HepG2 (cell line): ENCODE measurements at regions not wholly inside any gene's neighbourhood (a gene's known extent, or its start where the extent isn't known, plus 50 kb on each side); places are given as distances from the start of the nearest gene placed in this dataset.

Experiments
- ATAC-seq: fragments of 200-7000 bp; cut with Tn5 transposase; 3 replicates; pipeline ENCODE4 v1.9.1; 2020; ENCODE audit warnings: mild to moderate bottlenecking, moderate library complexity
- BruUV-seq: library from RNA; stranded (reverse); fragments of 400-500 nt; replicated peaks from 2 replicates; lab custom pipeline; 2021; lab: Mats Ljungman, UMichigan
- CTCF ChIA-PET: fragments of 300-600 bp; formaldehyde crosslinking; extraction: SDS; loops from one replicate; lab custom pipeline; 2021; ENCODE audit warnings: low total read pairs, inconsistent platforms, low intra/inter-chr PET ratio; lab: Yijun Ruan, JAX
- POLR2A ChIA-PET: fragments of 350-600 bp; sonication (Branson Sonifier 250); formaldehyde crosslinking; loops from one replicate; lab custom pipeline; 2020; ENCODE audit warnings: antibody characterized with exemption, inconsistent platforms; lab: Yijun Ruan, JAX
- DNase-seq: peaks from one replicate; pipeline ENCODE4 v3.0.0-alpha.2; 2015; ENCODE audit warnings: low spot score
- FAIRE-seq: peaks from 3 replicates; lab custom pipeline; 2011; peaks lifted over from hg19 to GRCh38; lab: Jason Lieb, UNC
- H2AFZ ChIP-seq: one replicate; pipeline ENCODE4 v1.6.1; 2011; ENCODE audit warnings: low read length, inconsistent platforms
- H3K27ac ChIP-seq: fragments of 300-600 bp; 3 replicates; pipeline ENCODE4 v1.8.0; 2011; ENCODE audit warnings: mixed run types, mild to moderate bottlenecking, mixed read lengths, low read length, inconsistent platforms; ENCODE audit not compliant: insufficient read depth; ENCODE audit errors: extremely low read length
- H3K27me3 ChIP-seq, 2 experiments: fragments of 200-600 bp in 1 of 2; 2 replicates in 1 of 2; 3 replicates in 1 of 2; pipeline versions ENCODE4 v1.6.0 to v1.8.0; 2011; ENCODE audit warnings: low read length in 2 of 2, mild to moderate bottlenecking in 2 of 2, moderate library complexity in 2 of 2, inconsistent platforms in 1 of 2; ENCODE audit not compliant: insufficient read depth in 2 of 2, control insufficient read depth in 1 of 2
- H3K36me3 ChIP-seq, 2 experiments: fragments of 200-600 bp in 1 of 2; replicated peaks in 1 of 2; 2 replicates in 1 of 2; 3 replicates in 1 of 2; pipeline versions ENCODE4 v1.5.1 to v1.8.0; 2011; ENCODE audit warnings: low read length in 2 of 2, inconsistent platforms in 1 of 2; ENCODE audit not compliant: insufficient read depth in 2 of 2, control insufficient read depth in 1 of 2
- H3K4me1 ChIP-seq: 2 replicates; pipeline ENCODE4 v1.5.1; 2012; ENCODE audit warnings: low read length, inconsistent platforms; ENCODE audit not compliant: insufficient read depth
- H3K4me2 ChIP-seq: 2 replicates; pipeline ENCODE4 v1.6.0; 2011; ENCODE audit warnings: low read depth, low read length, inconsistent platforms
- H3K4me3 ChIP-seq, 3 experiments: fragments of 200-600 bp in 1 of 3; sonication (generic), shearing (Covaris generic) in 1 of 3; replicated peaks in 1 of 3; 2 replicates each; pipeline ENCODE4 v1.5.1; 2011 to 2016; ENCODE audit warnings: low read length in 3 of 3, inconsistent platforms in 2 of 3, low read depth in 2 of 3, mild to moderate bottlenecking in 2 of 3, control low read depth in 1 of 3, mixed read lengths in 1 of 3; ENCODE audit not compliant: insufficient read depth in 1 of 3
- H3K79me2 ChIP-seq: one replicate; pipeline ENCODE4 v1.6.1; 2011; ENCODE audit warnings: low read length, inconsistent platforms; ENCODE audit not compliant: insufficient read depth
- H3K9ac ChIP-seq: 2 replicates; pipeline ENCODE4 v1.6.0; 2011; ENCODE audit warnings: mild to moderate bottlenecking, low read depth, low read length, inconsistent platforms; ENCODE audit not compliant: insufficient read depth
- H3K9me3 ChIP-seq: 2 replicates; pipeline ENCODE4 v1.5.1; 2012; ENCODE audit warnings: mild to moderate bottlenecking, low read length
- H4K20me1 ChIP-seq: 2 replicates; pipeline ENCODE4 v1.6.0; 2011; ENCODE audit warnings: inconsistent platforms, mild to moderate bottlenecking, low read length, moderate library complexity; ENCODE audit not compliant: insufficient read depth
- AKNA ChIP-seq: sonication (generic); formaldehyde crosslinking; IDR thresholded peaks from 2 replicates; pipeline ENCODE4 v1.4.0; 2020; ENCODE audit warnings: missing genetic modification reagents, borderline replicate concordance
- CCAR2 ChIP-seq: fragments of 200-400 bp; formaldehyde crosslinking; optimal IDR thresholded peaks from 2 replicates; pipeline ENCODE3; 2018; ENCODE audit warnings: low read depth, mild to moderate bottlenecking, low read length, moderate library complexity
- DNMT1 ChIP-seq: sonication (generic); formaldehyde crosslinking; IDR thresholded peaks from 2 replicates; pipeline ENCODE4 v1.5.1; 2020; ENCODE audit warnings: mild to moderate bottlenecking, missing genetic modification reagents
- EEA1 ChIP-seq: sonication (generic); formaldehyde crosslinking; IDR thresholded peaks from 2 replicates; pipeline ENCODE4 v1.5.1; 2020; ENCODE audit warnings: mild to moderate bottlenecking, missing genetic modification reagents, borderline replicate concordance
- KDM3A ChIP-seq: IDR thresholded peaks from 2 replicates; pipeline ENCODE4 v1.6.1; 2018; ENCODE audit warnings: low read depth, missing compliant biosample characterization
- REL ChIP-seq: sonication (generic); formaldehyde crosslinking; conservative IDR thresholded peaks from 2 replicates; pipeline ENCODE4 v1.8.0; 2022; ENCODE audit warnings: mild to moderate bottlenecking, missing genetic modification reagents, moderate library complexity
- TAF1 ChIP-seq: sonication (generic); formaldehyde crosslinking; IDR thresholded peaks from 2 replicates; pipeline ENCODE4 v1.4.0; 2020; ENCODE audit warnings: missing genetic modification reagents
- THAP8 ChIP-seq: sonication (generic); formaldehyde crosslinking; IDR thresholded peaks from 2 replicates; pipeline ENCODE4 v1.5.1; 2020; ENCODE audit warnings: missing genetic modification reagents, mild to moderate bottlenecking, borderline replicate concordance
- ZKSCAN5 ChIP-seq: sonication (generic); formaldehyde crosslinking; IDR thresholded peaks from 2 replicates; pipeline ENCODE4 v1.5.1; 2020; ENCODE audit warnings: mild to moderate bottlenecking, missing genetic modification reagents
- ZNF251 ChIP-seq: sonication (generic); formaldehyde crosslinking; IDR thresholded peaks from 2 replicates; pipeline ENCODE4 v1.9.0; 2021; ENCODE audit warnings: mild to moderate bottlenecking, missing genetic modification reagents
- ZNF274 ChIP-seq: sonication (generic); formaldehyde crosslinking; IDR thresholded peaks from 2 replicates; pipeline ENCODE4 v1.5.1; 2020; ENCODE audit warnings: mild to moderate bottlenecking, missing genetic modification reagents
- ZNF781 ChIP-seq: sonication (generic); formaldehyde crosslinking; IDR thresholded peaks from 2 replicates; pipeline ENCODE4 v1.5.1; 2020; ENCODE audit warnings: borderline replicate concordance, mild to moderate bottlenecking, missing genetic modification reagents; ENCODE audit errors: not compliant biosample characterization
- ZZZ3 ChIP-seq: sonication (generic); formaldehyde crosslinking; IDR thresholded peaks from 2 replicates; pipeline ENCODE4 v1.4.0; 2020; ENCODE audit warnings: missing genetic modification reagents, mild to moderate bottlenecking, borderline replicate concordance
- WGBS: methylation state at CpG from one replicate; pipeline ENCODE4 v1.1.6; 2017; ENCODE audit warnings: low lambda C conversion rate; 5-methylcytosine and 5-hydroxymethylcytosine counted together
- in situ Hi-C: cut with HindIII; loops from 2 replicates; pipeline ENCODE4 v1.10.0; 2017; ENCODE audit warnings: low pct_unique_long_range_greater_than_20kb; ENCODE audit not compliant: extremely low pct_ligation_motif_present
- intact Hi-C: fragments of 100-400 bp; cut with micrococcal nuclease; formaldehyde crosslinking; loops from one replicate; pipeline ENCODE4 v1.10.0; 2022; ENCODE audit not compliant: unreplicated experiment
- TF ChIP-seq, protein P1 (sequence below): IDR thresholded peaks from 2 replicates; pipeline ENCODE4 v1.6.1; 2016; ENCODE audit warnings: low read depth, control low read depth

DNA sequence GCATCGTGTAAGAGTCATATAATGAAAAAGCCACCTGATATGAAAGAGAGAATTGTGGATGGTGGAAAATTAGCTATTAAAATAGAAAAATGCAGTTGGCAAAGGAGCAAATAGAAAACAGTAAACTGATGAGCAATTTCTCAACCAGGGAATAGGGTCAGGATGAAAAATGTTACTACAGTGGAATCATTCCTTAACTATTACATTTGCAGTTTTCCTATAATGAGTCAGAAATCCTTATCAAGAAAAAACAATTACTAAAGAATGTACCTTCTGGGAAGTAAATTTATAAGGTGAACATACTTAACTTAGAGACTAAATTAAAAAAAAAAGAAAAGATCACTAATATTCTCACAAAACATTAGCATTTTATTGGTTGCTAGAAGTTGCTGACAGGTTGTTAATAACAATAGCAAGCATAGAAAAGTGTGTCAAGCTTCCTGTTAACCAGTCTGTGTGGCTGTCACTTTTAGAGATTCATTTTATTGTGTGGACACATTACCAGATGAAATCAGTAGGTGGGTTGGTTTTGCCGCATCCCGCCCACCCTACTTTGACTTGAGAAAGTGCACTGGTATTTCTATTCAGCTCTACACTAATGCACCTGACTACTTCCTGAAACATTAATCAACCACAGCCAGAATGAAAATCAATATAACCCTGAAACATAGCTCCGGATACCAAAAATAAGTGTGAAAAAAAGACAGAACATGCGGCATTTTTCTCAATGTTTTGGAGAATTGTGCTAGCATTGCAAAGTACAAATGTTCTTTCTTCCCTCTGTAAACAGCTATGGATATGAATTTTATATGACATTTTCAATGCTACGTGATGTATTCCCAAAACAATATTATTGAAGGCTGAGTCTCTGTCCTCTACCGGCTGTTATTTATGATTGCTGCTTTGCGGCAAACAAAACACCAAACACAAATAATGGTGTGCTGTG, 576.7 kb downstream of the SLC16A7 start:
- DNase-seq (no peak), ATAC-seq (no peak)
- no peaks in the 10 kb centered on the region for H4K20me1 ChIP-seq
- CTCF ChIA-PET: no interaction called here
- intact Hi-C loops: no loop called here
- H2AFZ ChIP-seq: no peak overlapping the region
- H3K4me2 ChIP-seq: no peak overlapping the region
- no peaks in the 10 kb centered on the region for H3K79me2 ChIP-seq
- BruUV-seq: no TSS peak
- TF ChIP-seq TAF1 (CRISPR knock-in tag): no peak
- no peak for TF ChIP-seq DNMT1 (CRISPR knock-in tag)
- TF ChIP-seq THAP8: no peak
- TF ChIP-seq EEA1 (CRISPR knock-in tag): no peak
- no peak for TF ChIP-seq KDM3A (CRISPR knock-in tag)
- no peak for TF ChIP-seq ZKSCAN5
- TF ChIP-seq ZNF274 (CRISPR knock-in tag): no peak
- no peak for TF ChIP-seq AKNA (CRISPR knock-in tag)
- TF ChIP-seq ZNF781: no peak
- TF ChIP-seq CCAR2: no peak
- TF ChIP-seq ZZZ3 (CRISPR knock-in tag): no peak
- TF ChIP-seq, protein P1, sequence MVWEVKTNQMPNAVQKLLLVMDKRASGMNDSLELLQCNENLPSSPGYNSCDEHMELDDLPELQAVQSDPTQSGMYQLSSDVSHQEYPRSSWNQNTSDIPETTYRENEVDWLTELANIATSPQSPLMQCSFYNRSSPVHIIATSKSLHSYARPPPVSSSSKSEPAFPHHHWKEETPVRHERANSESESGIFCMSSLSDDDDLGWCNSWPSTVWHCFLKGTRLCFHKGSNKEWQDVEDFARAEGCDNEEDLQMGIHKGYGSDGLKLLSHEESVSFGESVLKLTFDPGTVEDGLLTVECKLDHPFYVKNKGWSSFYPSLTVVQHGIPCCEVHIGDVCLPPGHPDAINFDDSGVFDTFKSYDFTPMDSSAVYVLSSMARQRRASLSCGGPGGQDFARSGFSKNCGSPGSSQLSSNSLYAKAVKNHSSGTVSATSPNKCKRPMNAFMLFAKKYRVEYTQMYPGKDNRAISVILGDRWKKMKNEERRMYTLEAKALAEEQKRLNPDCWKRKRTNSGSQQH (CRISPR knock-in tag): no peak
- TF ChIP-seq ZNF251 (CRISPR knock-in tag): no peak
- no peak for TF ChIP-seq REL (CRISPR knock-in tag)
- TF ChIP-seq, all 625 proteins: peak for 0
- Histone ChIP-seq H3K9ac (no peak overlapping the region), H3K9me3 (no peaks in the 10 kb centered on the region), H3K4me1 (peaks cover 10% of the 10 kb centered on the region), H3K36me3 (no peaks in the 10 kb centered on the region), H3K27me3 (no peaks in the 10 kb centered on the region), H3K4me3 (no peak overlapping the region), H3K27ac (no peak overlapping the region)
- WGBS: 34% methylated on average over 7 of the region's 8 CpGs
- no peak for FAIRE-seq
- POLR2A ChIA-PET: no interaction called here
- in situ Hi-C loops: no loop called here
